Caco-2 (cell line): ENCODE measurements at regions not wholly inside any gene's neighbourhood (a gene's known extent, or its start where the extent isn't known, plus 50 kb on each side); places are given as distances from the start of the nearest gene placed in this dataset.

Experiments
- BruUV-seq: library from RNA; stranded (reverse); fragments of 400-500 nt; replicated peaks from 2 replicates; lab custom pipeline; 2021; lab: Mats Ljungman, UMichigan
- CTCF ChIA-PET: fragments of 300-600 bp; sonication (Branson Sonifier 250); formaldehyde crosslinking; loops from one replicate; lab custom pipeline; 2022; ENCODE audit warnings: antibody characterized with exemption; lab: Charles Lee
- POLR2A ChIA-PET: fragments of 300-600 bp; sonication (Branson Sonifier 250); formaldehyde crosslinking; loops from one replicate; lab custom pipeline; 2022; ENCODE audit warnings: antibody characterized with exemption; lab: Charles Lee
- DNase-seq, 2 experiments: peaks; one replicate each; pipeline versions ENCODE4 v3.0.0 to v3.0.0-alpha.2; 2020 to 2022
- H3K27me3 ChIP-seq: replicated peaks from 2 replicates; pipeline ENCODE4 v1.6.0; 2011; ENCODE audit warnings: low read length; ENCODE audit not compliant: control insufficient read depth, insufficient read depth
- H3K36me3 ChIP-seq: 2 replicates; pipeline ENCODE4 v1.5.1; 2011; ENCODE audit warnings: low read length; ENCODE audit not compliant: control insufficient read depth, insufficient read depth
- H3K4me1 ChIP-seq: fragments of 250-450 bp; sonication (Bioruptor Pico); 2 replicates; pipeline ENCODE4 v1.5.1; 2020; ENCODE audit warnings: mild to moderate bottlenecking
- H3K4me3 ChIP-seq: 2 replicates; pipeline ENCODE4 v1.5.1; 2011; ENCODE audit warnings: low read depth, mild to moderate bottlenecking, control low read depth, low read length
- H3K9me3 ChIP-seq: fragments of 250-450 bp; sonication (Bioruptor Pico); 2 replicates; pipeline ENCODE4 v1.5.1; 2020; ENCODE audit warnings: mild to moderate bottlenecking, moderate library complexity
- H3K27ac Mint-ChIP-seq: one replicate; pipeline ENCODE4 v1.8.0; 2022; ENCODE audit warnings: mixed read lengths; ENCODE audit not compliant: unreplicated experiment
- H3K27me3 Mint-ChIP-seq: one replicate; pipeline ENCODE4 v1.8.0; 2022; ENCODE audit warnings: mixed read lengths; ENCODE audit not compliant: insufficient read depth, unreplicated experiment
- H3K36me3 Mint-ChIP-seq: one replicate; pipeline ENCODE4 v1.8.0; 2022; ENCODE audit warnings: mild to moderate bottlenecking, mixed read lengths; ENCODE audit not compliant: insufficient read depth, unreplicated experiment
- H3K4me1 Mint-ChIP-seq: one replicate; pipeline ENCODE4 v1.8.0; 2022; ENCODE audit warnings: low read depth, mixed read lengths; ENCODE audit not compliant: unreplicated experiment
- H3K4me3 Mint-ChIP-seq: one replicate; pipeline ENCODE4 v1.8.0; 2022; ENCODE audit warnings: mild to moderate bottlenecking, moderate library complexity, mixed read lengths; ENCODE audit not compliant: unreplicated experiment
- H3K9me3 Mint-ChIP-seq: one replicate; pipeline ENCODE4 v1.8.0; 2022; ENCODE audit warnings: mixed read lengths; ENCODE audit not compliant: unreplicated experiment
- intact Hi-C: fragments of 100-400 bp; cut with micrococcal nuclease; formaldehyde crosslinking; loops from one replicate; pipeline ENCODE4 v1.10.0; 2022; ENCODE audit not compliant: unreplicated experiment
- TF ChIP-seq, protein P1 (sequence below), 2 experiments: fragments of 200-600 bp in 1 of 2; IDR thresholded peaks; 1 replicate in 1 of 2; 2 replicates in 1 of 2; pipeline versions ENCODE4 v1.5.1 to v1.8.0; 2011 to 2022; ENCODE audit warnings: antibody characterized with exemption in 1 of 2, control low read depth in 1 of 2, inconsistent platforms in 1 of 2, low read depth in 1 of 2, low read length in 1 of 2, mild to moderate bottlenecking in 1 of 2, moderate library complexity in 1 of 2; ENCODE audit not compliant: insufficient read depth in 1 of 2, severe bottlenecking in 1 of 2, unreplicated experiment in 1 of 2

DNA sequence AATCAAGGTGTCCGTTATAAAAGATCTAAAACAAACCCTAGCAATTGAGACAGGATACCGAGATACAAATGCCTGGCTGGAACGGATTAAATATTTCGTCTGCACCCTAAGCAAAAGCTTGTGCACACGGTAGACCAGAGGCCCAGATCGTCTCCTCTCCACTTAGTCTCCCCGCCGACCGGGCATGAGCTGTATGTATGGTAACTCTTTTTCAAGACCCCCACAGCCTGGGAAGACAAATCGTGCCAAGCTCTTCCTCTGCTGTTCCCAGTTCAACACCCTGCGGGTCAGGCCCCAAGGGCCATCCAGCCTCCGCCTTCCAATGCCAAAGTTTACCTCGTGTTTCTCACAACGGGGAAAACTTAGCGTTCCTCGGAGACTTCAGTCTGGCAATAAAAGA lies 285.7 kb upstream of the GALNT17 start:
- intact Hi-C loops: no loop called here
- ChIA-PET CTCF (no interaction called here), POLR2A (no interaction called here)
- Histone ChIP-seq H3K27me3 (no peaks in the 10 kb centered on the region), H3K4me3 (no peak overlapping the region), H3K4me1 (no peaks in the 10 kb centered on the region), H3K9me3 (peaks cover 3% of the 10 kb centered on the region; the same call in 1 of the 2 replicates), H3K36me3 (no peaks in the 10 kb centered on the region)
- Mint-ChIP-seq H3K36me3 (no peaks in the 10 kb centered on the region), H3K4me1 (no peaks in the 10 kb centered on the region), H3K9me3 (peaks cover 31% of the 10 kb centered on the region), H3K4me3 (no peak overlapping the region), H3K27ac (no peak overlapping the region), H3K27me3 (peaks cover 6% of the 10 kb centered on the region)
- BruUV-seq: no TSS peak
- TF ChIP-seq, protein P1, sequence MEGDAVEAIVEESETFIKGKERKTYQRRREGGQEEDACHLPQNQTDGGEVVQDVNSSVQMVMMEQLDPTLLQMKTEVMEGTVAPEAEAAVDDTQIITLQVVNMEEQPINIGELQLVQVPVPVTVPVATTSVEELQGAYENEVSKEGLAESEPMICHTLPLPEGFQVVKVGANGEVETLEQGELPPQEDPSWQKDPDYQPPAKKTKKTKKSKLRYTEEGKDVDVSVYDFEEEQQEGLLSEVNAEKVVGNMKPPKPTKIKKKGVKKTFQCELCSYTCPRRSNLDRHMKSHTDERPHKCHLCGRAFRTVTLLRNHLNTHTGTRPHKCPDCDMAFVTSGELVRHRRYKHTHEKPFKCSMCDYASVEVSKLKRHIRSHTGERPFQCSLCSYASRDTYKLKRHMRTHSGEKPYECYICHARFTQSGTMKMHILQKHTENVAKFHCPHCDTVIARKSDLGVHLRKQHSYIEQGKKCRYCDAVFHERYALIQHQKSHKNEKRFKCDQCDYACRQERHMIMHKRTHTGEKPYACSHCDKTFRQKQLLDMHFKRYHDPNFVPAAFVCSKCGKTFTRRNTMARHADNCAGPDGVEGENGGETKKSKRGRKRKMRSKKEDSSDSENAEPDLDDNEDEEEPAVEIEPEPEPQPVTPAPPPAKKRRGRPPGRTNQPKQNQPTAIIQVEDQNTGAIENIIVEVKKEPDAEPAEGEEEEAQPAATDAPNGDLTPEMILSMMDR (IDR thresholded peaks at IDR 0.05; ENCODE audit: insufficient read depth in 1 of 2, low read depth in 1 of 2, low read length in 1 of 2, severe bottlenecking in 1 of 2, unreplicated experiment in 1 of 2): no peak
- DNase-seq: no peak

DNA sequence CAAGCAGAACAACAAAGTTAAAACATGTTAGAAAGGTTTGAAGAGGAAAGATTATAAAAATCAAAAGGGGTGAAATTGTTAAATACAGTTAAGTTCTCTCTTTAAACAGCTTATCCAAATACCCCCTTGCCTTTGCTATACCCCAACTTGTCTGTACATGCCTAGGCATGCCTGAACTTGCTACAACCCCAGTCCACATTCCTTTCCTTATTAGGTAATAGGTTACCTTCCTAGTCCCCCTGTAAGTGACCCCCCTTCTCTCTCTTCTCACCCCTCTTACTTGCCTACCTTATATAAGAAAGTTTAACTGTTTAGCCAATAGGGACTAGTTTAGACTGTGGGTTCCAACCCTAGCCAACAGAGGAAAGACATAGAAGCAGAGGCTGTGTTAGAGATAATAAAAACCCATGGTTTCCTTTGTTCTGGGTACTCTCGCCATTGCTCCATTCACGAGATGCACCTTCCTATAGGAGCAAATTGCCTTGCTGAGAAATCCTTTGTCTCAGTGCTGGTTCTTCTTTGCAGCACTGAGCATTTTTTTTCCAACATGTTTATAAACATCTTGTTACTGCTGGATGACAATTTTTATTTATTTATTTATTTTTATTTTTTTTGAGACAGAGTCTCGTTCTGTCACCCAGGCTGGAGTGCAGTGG lies 282.2 kb upstream of the GALNT17 start:
- H3K27ac Mint-ChIP-seq: no peak overlapping the region

DNA sequence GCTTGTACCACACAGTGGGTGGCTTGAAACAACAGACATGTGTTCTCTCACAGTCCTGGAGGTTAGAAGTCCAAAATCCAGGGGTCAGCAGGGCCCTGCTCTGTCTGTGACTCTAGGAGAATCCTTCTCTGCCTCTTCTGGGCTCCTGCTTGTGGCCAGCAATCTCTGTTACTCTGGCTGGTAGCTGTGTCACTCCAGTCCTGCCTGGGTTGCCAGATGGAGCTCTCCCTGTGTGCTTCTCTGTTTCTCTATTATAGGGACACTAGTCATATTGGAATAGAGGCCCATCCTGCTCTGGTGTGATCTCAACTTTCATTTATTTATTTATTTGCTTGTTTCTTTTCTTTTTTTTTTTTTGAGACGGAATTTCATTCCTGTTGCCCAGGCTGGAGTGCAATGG lies 276.6 kb upstream of the GALNT17 start:
- H3K36me3 Mint-ChIP-seq: no peaks in the 10 kb centered on the region
- intact Hi-C loops: loop anchor here (5.0 kb wide), 2 partner anchors 122 to 867 kb away; no protein-coding TSS in a partner anchor
- no peak overlapping the region for H3K4me3 Mint-ChIP-seq
- Histone ChIP-seq H3K36me3 (no peaks in the 10 kb centered on the region), H3K4me1 (no peaks in the 10 kb centered on the region), H3K4me3 (no peak overlapping the region), H3K27me3 (no peaks in the 10 kb centered on the region), H3K9me3 (no peaks in the 10 kb centered on the region)
- no peaks in the 10 kb centered on the region for H3K9me3 Mint-ChIP-seq
- TF ChIP-seq, protein P1 (IDR thresholded peaks at IDR 0.05; ENCODE audit: insufficient read depth in 1 of 2, low read depth in 1 of 2, low read length in 1 of 2, severe bottlenecking in 1 of 2, unreplicated experiment in 1 of 2): no peak
- no peak for DNase-seq
- POLR2A ChIA-PET: no interaction called here
- CTCF ChIA-PET: interaction anchor here (0.7 kb wide), 1 partner anchor 145 kb away, joined by 4 read pairs; no protein-coding TSS in a partner anchor
- H3K27me3 Mint-ChIP-seq: no peaks in the 10 kb centered on the region
- no TSS peak for BruUV-seq
- H3K4me1 Mint-ChIP-seq: no peaks in the 10 kb centered on the region
- no peak overlapping the region for H3K27ac Mint-ChIP-seq

More for the DNA sequence above, 282.2 kb upstream of the GALNT17 start:
- no peak for DNase-seq
- H3K9me3 ChIP-seq: peaks cover 3% of the 10 kb centered on the region; the same call in 1 of the 2 replicates
- H3K4me1 ChIP-seq: no peaks in the 10 kb centered on the region
- Mint-ChIP-seq H3K36me3 (no peaks in the 10 kb centered on the region), H3K27me3 (peaks cover 6% of the 10 kb centered on the region), H3K4me1 (no peaks in the 10 kb centered on the region), H3K4me3 (no peak overlapping the region), H3K9me3 (peaks cover 28% of the 10 kb centered on the region)
- intact Hi-C loops: no loop called here
- no peak overlapping the region for H3K4me3 ChIP-seq
- no peaks in the 10 kb centered on the region for H3K36me3 ChIP-seq
- TF ChIP-seq, protein P1 (IDR thresholded peaks at IDR 0.05; ENCODE audit: insufficient read depth in 1 of 2, low read depth in 1 of 2, low read length in 1 of 2, severe bottlenecking in 1 of 2, unreplicated experiment in 1 of 2): no peak
- no TSS peak for BruUV-seq
- ChIA-PET POLR2A (no interaction called here), CTCF (no interaction called here)
- H3K27me3 ChIP-seq: no peaks in the 10 kb centered on the region
